SW480 (cell line): ENCODE measurements at regions not wholly inside any gene's neighbourhood (a gene's known extent, or its start where the extent isn't known, plus 50 kb on each side); places are given as distances from the start of the nearest gene placed in this dataset.

ENCODE experiments used
- DNase-seq: peaks from one replicate; pipeline ENCODE4 v3.0.0-alpha.2; 2016; ENCODE audit warnings: low spot score

DNA sequence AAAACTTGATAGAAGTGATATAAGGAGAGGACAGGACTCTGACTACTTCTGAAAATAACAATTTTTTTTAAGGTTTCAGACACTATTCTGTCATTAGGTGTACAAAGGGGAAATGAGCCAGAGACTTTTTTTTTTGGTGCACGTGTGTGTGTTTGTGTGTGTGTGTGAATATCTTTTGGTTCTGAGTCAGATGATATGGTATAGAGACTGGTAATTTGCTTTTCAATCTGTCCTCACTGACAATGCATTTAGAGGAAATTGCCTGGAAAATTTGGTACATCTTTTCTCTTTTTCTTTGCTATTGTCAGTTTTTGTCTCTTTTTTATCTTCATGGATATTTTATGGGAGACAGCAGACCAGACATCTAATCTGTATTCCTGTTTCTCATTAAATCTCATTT lies 59.3 kb downstream of the DDIT4L start:
- no peak for DNase-seq

DNA sequence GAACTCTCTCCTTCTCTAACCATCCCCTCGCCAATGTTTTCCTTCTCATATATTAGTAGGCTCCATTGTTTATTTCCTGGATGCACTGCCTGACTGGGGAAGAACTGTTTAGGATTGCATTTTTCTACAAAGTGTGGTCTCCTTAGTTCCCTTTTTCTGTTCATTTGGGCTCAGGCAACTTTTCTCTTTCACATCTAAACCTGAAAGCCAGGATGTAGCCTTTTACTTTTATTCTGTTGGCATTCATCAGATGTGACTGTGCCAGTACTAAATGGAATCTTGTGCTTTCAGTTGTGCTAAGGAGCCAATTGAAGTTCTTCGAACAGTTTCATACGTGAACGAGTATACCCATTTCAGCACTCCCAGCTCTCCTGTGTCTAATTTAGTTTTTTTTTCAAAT lies 59.8 kb downstream of the DDIT4L start:
- no peak for DNase-seq

DNA sequence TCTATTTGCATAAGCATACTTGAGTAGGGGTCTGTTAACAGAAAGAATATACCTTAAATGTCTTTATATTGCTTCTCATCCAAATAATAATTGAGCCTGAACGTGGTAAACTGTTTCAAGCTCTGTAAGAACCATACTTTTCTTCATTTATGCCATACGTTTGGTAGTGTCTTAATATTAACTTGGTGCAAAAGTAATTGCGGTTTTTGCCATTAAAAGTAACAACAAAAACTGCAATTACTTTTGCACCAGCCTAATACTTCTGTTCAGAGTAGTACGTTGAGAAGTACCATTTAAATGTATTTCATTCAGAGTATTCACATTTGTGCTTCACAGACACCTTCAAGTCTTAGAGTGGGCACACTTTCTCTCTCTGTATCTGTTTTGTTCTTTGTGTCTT lies 60.5 kb downstream of the DDIT4L start:
- DNase-seq = no peak

DNA sequence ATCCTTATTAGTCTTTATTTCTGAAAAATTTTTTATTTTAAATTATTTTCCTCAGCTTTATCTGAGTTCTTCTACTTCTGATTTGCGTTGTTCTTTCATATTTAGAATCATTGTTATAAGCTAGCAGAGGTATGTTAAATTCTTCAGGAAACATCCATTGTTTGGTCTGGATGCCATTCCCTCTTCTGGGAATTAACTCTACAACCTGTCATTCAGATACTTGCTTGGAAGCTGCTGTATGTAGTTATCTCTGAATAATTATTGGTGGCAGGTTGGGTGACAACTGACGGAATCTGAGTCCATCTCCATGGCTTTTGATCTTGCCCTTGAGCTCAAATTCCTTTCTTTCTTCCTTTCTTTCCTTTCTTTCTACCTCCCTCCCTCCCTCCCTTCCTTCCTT lies 61.9 kb downstream of the DDIT4L start:
- DNase-seq = no peak

DNA sequence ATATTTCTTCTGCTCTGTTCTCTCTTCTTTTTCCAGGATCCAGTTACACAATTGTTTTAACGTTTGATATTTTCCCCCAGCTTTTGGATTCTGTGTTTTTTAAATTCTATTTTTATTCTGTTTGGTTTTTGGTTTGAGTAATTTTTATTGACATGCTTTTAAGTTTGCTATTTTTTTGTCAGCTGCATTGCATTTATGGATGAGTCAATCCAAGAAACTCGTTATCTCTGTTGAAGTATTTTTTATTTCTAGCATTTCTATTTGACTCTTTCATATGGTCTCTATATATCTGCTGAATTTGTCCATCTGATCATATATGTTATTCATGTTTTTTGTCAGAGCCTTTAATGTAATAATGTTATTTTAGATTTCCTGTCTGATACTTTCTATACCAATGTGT lies 65.6 kb downstream of the DDIT4L start:
- no peak for DNase-seq

DNA sequence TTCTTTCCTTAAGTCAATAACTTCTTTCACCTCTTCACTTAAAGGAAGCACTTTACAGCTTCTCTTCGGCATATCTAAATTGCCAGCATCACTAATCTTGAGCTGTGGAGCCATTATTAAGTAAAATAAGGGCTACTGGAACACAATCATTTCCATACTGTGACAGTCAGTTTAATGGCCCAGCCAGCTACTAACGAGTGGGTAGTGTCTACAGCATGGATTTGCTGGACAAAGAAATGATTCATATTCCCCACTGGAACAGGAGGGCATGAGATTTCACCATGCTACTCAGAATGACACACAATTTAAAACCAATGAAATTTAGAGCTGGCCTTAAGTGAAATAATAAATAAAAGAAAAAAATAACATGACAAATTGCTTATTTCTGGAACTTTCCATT lies 72.1 kb downstream of the DDIT4L start:
- no peak for DNase-seq

DNA sequence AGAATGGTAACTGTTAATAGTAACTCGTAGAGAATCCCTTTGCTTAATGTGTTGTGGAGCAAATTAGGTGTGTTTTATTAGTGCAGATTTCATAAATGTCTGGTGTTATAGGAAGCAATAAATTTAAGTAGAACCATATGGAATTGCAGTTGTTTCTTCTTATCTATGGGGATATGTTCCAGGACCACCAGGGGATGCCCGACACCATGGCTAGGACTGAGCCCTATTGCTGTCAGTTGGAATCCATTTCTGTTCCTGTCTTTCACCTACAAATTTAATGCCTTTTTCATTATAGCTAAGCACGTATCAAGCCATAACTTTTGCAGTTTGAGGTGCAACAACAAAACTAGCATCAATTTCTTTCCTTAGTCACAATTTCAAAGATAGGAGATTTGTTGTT lies 72.5 kb downstream of the DDIT4L start:
- no peak for DNase-seq

DNA sequence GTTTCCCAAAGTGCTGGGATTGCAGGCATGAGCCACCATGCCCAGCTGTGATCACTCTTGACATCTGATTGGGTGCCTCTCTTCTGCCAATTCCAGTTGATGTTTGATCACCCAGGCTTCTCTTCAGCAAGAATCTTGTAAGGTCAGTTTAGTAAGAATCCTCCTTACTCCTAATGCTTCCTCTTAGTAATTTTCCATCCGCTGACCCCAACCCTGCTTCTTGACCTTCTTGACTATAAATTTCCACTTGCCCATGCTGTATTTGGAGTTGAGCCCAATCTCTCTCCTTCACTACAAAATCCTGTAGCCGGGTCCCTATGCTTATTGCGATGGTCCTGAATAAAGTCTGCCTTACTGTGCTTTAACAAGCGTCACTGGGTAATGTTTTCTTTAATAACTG lies 75.4 kb downstream of the DDIT4L start:
- no peak for DNase-seq

DNA sequence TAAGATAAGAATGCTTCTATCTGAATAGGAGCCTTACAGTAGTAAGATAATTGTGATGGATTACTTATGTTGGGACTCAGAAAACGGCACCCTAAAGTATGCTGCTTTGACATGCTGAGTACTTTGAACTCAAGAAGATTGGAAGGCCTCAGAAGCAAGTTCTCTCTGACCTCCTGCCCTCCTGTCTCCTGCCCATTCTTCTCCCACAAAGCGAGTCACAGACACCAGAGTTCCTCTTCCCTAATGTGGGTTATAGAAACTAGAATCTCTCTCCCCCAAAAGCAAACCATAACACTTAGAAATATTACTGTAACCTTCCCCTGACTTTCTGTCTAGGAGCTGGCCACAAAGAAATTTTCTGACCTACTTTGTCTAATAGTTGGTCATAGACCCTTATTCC lies 76.5 kb downstream of the DDIT4L start:
- DNase-seq = no peak

DNA sequence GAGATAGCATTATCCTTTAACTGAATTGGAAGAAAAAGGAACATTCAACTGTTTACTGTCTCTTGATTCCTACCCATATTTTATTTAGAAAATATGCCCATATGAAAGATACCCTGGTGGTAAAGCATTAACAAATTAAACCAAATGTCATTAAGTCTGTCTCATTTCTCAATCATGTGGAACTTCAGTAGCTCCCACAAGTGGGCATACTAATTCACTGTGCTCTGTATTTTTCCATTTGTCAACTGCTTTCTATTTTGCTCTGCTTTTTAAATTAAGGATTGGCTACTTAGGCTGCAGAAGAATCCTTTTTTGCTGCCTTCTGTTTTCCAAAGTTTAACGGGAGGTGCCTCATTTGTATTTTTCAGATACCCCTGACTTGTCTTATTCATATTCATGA lies 77.2 kb downstream of the DDIT4L start:
- no peak for DNase-seq

DNA sequence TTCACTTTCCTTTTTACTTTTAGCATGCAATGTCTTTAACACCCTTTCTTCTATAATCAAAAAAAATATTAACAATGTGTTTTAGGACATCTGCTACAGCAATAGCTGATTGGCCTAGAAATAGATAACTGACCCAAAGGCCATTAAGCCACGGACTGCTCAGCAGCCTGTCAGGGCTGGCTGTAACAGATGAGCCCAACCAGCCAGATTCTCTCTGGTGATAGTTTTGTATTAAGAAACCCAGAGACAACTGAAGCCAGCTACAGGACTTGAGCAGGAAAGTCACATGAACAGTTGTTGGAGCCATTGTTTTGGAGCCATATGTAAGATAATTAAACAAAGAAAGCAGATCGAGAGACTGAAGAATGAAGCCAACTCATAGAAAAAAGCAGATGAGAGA lies 80.3 kb downstream of the DDIT4L start:
- no peak for DNase-seq

DNA sequence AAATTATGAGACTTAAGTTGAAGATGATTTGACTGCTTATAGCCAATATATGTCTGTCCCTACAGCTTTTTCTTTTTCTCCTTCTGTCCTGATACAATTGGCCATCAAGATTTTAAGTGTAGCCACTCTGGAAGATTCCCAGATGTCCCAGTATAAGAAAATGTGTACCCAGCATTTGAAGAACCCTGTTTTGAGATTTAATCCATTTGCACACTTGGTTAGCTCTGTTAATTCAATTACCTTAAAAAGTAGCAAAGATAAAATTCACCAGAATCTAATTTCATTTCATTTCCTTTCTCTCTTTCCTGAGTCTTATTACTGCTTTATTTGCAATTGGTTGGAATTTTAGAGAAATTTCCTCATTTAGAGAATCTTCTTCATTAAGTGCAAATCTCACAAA lies 81.4 kb downstream of the DDIT4L start:
- no peak for DNase-seq

DNA sequence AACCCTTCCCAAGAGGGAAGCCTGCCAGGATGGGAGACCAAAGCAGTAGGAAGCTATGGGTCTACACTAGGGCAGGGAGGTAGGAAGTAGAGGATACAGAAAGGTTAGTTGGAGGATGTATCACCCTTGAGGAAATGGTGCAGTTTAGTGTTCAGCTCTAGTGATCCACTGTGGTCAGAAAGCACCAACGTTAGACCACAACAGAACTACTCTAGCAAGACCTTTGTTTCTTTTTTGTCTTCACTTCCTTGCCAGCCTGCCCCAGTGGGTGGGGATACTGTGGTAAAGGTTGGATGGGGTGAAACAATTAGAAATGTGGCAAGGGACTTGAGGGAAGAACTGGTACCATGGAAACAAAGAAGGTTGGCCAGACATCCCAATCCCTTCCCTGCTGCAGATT lies 83.3 kb downstream of the DDIT4L start:
- no peak for DNase-seq

DNA sequence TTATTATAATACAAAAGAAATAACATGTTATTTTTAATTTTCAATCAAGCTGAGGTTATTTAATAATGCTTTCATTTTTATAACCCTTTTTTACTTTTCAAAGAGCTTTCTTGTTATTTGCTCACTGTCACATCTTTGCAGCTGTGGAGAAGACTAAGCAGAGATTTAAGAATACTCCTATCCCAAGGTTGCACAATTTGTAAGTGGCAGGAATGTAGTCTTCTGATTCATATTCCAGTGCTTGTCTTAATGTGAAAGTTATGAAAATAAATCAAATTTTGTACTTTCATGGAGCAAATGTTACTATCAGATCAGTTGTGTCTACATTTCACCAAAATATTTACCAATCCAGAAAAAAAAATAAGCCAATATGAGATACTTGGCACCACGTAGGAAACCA lies 86.6 kb downstream of the DDIT4L start:
- no peak for DNase-seq

DNA sequence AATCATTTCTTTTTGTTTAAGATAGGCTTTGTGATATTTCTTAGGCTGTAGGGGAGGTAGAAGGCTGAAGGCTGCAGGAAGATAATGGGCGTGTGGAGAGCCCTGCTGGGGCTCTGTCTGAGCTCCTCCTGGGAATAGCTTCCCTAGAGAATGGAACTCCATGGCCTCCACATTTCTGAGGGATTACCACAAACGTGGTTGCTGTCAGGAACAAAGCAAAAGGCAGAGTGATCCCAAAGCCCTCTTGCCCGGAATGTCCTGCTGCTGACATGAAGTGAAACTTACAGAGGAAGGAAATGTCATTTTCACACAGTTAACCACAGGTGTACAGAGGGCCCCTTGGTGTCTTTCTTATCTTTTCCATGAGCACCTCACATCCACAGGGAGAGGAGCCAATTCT lies 89.3 kb downstream of the DDIT4L start:
- DNase-seq = no peak

DNA sequence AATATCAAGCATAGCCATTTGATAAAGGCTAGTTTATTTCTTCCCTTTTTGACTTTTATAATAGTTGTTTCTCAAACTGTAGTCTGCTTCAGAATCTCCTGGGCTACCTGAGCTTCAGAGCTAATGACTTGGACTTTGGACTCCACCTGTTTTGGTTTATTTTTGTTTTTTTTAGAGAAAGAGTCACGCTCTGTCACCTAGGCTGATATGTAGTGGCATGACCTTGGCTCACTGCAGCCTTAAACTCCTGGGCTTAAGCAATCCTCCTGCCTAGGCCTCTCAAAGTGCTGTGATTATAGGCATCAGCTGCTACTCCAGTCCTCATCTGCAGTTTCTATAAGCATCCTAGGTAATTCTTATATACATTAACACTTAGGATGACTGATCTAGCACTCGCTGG lies 90.5 kb downstream of the DDIT4L start:
- no peak for DNase-seq

DNA sequence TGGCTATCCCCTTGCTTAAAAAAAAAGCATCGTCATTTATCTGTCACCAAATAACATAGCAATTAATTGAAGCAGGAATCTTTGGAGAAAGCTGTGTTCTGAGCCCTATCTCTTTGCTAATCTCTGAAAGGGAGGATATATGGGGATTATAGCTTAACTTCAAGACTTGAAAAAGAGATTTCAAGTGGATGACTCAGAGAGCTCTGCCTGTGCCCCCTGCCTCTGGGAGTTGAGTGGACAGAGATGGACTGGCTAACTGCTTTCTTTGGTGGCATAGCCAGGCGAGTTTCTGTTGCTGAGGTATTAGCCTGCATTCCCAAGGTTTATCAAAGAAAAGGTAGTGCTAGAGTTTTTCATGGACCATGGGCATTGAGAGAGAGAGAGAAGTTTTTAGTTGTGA lies 91.6 kb downstream of the DDIT4L start:
- no peak for DNase-seq

DNA sequence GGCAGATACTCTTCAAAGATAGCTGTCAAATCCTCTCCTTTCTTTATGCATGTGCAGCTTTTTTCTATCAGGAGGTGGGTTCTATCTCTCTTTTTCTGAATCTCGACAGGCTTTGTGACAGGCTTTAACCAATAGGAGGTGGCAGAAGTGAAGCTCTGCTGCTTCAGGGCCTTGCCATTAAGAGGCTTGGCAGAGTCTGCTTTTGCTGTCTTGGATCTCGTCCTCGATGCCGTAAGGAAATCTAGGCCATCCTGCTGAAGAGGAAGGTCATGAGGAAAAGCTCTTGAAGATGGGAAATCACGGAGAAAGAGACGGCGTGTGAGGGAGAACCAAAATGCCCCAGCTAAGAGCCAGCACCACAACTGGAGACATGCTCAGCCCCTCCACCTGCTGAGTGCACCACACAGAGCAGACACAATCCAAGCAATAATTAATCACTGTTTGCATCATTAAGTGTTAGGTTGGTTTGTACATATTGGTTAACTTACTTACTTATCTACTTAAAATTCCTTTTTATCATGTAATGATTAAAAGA lies 92.2 kb downstream of the DDIT4L start:
- no peak for DNase-seq

DNA sequence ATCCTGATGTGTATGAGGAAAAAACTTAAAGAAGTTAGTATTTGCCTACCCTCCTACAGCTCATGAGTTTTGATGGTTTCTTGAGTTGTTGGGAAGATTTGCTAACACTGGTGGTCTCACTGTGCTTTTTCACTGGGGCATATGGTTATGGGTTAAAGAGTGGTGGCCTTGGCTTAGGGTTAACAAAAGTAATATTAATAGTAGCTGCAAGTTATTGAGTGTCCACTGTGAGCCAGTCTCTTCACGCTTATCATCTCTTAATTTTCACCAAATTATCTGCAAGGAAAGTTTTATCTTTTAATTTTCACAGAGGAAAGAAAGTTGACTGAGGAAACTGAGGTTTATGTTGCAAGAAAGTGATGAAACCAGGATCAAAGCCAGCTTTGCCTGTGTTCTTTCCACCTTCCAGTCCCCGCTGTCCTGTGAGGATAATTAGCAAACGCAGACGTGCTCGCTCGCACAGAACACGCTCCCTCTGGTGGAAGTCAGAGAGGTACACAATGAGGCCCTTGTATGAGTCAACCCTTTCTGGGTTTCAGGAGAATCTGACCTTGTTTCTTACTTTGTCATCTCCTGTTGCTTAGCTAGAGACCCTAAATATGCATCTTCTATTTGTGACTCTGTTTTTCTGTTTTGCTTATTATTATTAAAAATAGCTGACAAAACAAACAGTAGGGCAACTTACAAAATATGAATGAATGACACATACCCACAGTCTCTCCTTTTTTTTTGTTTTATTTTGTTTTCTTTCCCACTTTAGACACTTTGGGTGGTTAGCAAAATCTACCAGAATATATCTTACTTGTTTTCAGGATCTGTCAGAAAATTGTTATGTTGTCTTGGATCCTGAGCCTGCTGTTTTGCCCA lies 94.3 kb downstream of the DDIT4L start:
- peak; percentile 70 for DNase-seq

DNA sequence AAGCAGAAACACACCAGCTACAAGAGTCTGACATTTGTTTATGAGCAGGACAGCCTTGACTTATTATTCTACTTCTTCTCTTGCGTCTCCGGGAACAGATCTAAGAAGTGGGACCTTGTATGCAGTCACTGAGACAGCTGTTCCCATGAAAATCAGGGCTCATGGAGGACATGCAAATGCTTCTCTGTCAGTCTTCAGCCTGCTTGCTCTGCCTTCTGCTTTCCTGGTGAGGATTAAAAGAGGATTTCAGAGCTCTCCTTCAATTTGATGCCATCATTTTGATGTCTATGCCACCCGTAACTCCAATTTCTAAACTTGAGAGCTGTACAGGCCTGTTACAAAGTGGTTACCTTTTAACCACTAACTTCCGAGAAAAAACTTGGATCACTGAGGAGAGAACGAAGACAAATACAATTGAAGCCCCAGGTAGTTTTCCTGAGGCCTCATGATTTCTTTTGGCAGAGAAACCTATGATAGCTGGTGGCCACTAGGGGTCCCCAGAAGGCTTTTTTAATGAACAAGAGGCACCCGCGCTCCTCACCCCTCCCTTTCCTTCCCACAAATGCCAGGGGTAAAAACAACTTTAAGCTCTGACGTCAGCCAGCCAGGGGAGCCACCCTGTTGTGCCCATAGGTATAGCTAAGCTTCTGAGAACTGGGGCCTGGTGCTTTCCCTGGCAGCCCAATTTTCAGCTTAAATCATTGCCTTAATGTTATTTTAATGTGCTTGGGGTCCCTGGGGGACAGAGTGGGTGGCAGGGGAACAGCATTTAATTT lies 97.0 kb downstream of the DDIT4L start:
- DNase-seq = peak; percentile 86

DNA sequence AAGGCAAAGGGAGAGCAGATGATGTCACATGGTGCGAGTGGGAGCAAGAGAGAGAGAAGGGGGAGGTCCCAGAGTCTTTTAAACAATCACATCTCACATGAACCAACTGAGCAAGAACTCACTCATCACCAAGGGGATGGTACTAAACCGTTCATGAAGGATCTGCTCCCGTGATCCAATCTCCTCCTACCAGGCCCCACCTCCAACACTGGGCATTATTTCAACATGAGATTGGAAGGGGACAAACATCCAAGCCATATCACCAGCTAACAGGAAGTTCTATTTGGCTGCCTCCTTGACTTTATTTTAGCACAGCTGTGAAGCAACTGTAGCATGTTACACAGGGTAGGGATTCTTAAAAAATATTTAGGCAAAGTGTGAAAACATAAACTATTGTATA lies 102.5 kb downstream of the DDIT4L start:
- no peak for DNase-seq

DNA sequence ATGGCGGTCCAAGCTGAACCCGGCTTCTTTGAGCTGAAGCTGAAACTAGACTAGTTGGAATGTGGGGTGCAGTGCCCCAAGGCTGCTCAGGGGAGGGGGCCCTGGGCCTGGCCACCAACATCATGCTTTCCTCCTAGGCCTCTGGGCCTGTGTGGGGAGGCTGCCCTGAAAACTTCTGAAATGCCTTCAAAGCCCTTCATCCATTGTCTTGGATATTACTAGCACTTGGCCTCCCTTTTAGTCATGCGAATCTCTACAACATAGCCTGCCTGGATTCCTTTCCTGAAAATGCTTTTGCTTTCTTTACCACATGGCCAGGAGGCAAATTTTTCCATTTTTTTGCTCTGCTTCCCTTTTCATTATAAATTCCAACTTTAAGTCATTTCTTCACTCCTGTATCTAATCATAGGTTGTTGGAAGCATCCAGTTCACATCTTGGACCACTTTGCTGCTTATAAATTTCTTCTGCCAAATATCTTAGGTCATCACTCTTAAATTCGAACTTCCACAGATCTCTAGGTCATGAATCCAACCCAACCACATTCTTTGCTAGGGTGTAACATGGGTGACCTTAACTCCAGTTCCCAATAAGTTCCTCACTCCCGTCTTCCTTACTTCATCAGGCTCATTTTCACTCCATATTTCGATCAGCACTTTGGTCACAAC lies 103.4 kb downstream of the DDIT4L start:
- no peak for DNase-seq

DNA sequence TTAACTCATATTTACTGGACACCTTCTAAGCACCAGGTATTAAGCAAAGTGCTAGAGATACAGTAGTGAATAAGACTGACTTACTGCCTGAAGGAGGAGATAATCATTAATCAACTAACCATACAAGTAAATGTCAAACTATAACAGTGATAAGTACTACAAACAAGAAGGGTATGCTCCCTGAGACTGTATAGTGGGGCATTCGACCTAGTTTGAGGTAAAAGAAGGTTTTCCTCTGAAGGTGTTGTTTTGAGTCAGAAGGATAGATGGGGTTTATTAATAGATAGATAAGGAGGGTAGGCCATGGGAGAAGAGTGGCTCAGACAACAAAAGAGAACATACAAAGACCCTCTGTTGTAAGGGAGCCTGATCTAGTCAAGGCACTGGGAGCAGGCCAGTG lies 105.4 kb downstream of the DDIT4L start:
- no peak for DNase-seq
